HL-60 (cell line): ENCODE measurements at regions not wholly inside any gene's neighbourhood (a gene's known extent, or its start where the extent isn't known, plus 50 kb on each side); places are given as distances from the start of the nearest gene placed in this dataset.

Experiments used
- DNase-seq, 2 experiments: peaks; one replicate each; pipeline ENCODE4 v3.0.0-alpha.2; 2010 to 2020; ENCODE audit warnings: low read depth in 1 of 2, low spot score in 1 of 2
- H3K27ac ChIP-seq: fragments of 250-450 bp; sonication (Bioruptor Pico); replicated peaks from 2 replicates; pipeline ENCODE4 v1.5.1; 2020; ENCODE audit warnings: mild to moderate bottlenecking, moderate library complexity
- H3K27me3 ChIP-seq: fragments of 250-450 bp; sonication (Bioruptor Pico); 2 replicates; pipeline ENCODE4 v1.5.1; 2021; ENCODE audit warnings: mild to moderate bottlenecking, moderate library complexity; ENCODE audit not compliant: insufficient read depth, poor library complexity, severe bottlenecking
- H3K4me3 ChIP-seq: replicated peaks from 2 replicates; pipeline ENCODE4 v1.5.1; 2011; ENCODE audit warnings: mild to moderate bottlenecking, control low read depth, low read length; ENCODE audit not compliant: insufficient read depth
- CTCF ChIP-seq: IDR thresholded peaks from one replicate; pipeline ENCODE4 v1.5.1; 2011; ENCODE audit warnings: low read length, control low read depth, inconsistent platforms; ENCODE audit not compliant: insufficient read depth
- GABPA ChIP-seq: IDR thresholded peaks from 2 replicates; pipeline ENCODE4 v1.6.1; 2012; ENCODE audit warnings: low read depth
- POLR2AphosphoS5 ChIP-seq: IDR thresholded peaks from 2 replicates; pipeline ENCODE4 v1.6.1; 2012; ENCODE audit warnings: low read depth
- REST ChIP-seq: IDR thresholded peaks from 2 replicates; pipeline ENCODE4 v1.6.1; 2012; ENCODE audit warnings: low read depth; ENCODE audit not compliant: insufficient replicate concordance
- SPI1 ChIP-seq: IDR thresholded peaks from 2 replicates; pipeline ENCODE4 v1.6.1; 2012; ENCODE audit warnings: low read depth, mild to moderate bottlenecking, borderline replicate concordance

GRCh38 chr2:7999683-8000476 lies 682.0 kb upstream of the ID2 start:
- DNase-seq, result no peak
- TF ChIP-seq REST (no peak), CTCF (no peak), SPI1 (no peak), GABPA (no peak), POLR2AphosphoS5 (no peak)

GRCh38 chr2:8000870-8001269 lies 681.0 kb upstream of the ID2 start:
- no peak for DNase-seq
- Histone ChIP-seq H3K27me3 (no peaks in the 10 kb centered on the region), H3K4me3 (no peak overlapping the region), H3K27ac (no peak overlapping the region)
- TF ChIP-seq CTCF, result no peak
- no peak for TF ChIP-seq GABPA

More at GRCh38 chr2:7999683-8000476, 682.0 kb upstream of the ID2 start:
- Histone ChIP-seq H3K27me3 (no peaks in the 10 kb centered on the region), H3K27ac (no peak overlapping the region), H3K4me3 (no peak overlapping the region)

GRCh38 chr2:8002765-8003393 lies 679.0 kb upstream of the ID2 start:
- DNase-seq, result no peak
- Histone ChIP-seq H3K27ac (no peak overlapping the region), H3K27me3 (no peaks in the 10 kb centered on the region), H3K4me3 (no peak overlapping the region)
- TF ChIP-seq GABPA (no peak), REST (no peak), POLR2AphosphoS5 (no peak), CTCF (no peak), SPI1 (no peak)
